IPS-NIHi7 (cell line): ENCODE measurements at regions not wholly inside any gene's neighbourhood (a gene's known extent, or its start where the extent isn't known, plus 50 kb on each side); places are given as distances from the start of the nearest gene placed in this dataset.

ENCODE experiments used
- DNase-seq: peaks from one replicate; pipeline ENCODE4 v3.0.0; 2012; ENCODE audit warnings: mixed read lengths; ENCODE audit errors: extremely low spot score

DNA sequence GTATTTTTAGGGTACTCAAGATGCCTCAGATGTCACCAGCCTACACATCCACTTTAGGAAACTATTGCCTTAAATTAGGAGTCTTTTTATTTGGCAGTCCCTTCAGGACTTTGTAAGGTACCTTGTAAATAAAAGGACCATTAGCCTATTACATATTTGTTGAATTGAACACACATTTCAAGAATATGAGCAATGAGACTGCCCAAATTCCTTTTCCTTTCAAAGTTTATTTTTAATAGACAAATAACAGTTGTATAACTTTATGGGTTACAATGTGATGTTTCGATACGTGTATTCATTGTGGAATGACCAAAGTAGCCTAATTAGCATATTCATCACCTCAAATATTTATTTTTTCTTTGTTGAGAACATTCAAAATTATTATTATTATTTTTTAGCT, 176.7 kb upstream of the PDZRN3 start:
- no peak for DNase-seq

DNA sequence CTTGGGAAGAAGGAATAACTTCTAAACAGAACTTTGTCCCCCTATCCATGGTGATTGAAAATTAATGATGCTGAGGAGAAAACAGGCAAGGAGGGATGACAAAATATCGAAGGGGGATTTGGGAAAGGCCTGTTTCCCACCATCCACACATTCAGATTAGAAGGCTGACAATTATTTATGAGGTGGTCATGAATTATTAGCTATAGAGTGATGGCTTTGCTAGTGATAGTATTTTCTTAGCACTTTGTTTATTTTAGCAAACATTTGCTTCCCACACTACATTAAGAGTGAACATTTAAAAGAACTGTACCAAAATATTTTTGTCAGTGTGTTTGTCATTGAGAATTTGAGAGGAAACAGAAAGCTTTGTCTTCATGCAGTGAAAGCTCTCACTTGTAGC, 172.6 kb upstream of the PDZRN3 start:
- DNase-seq: no peak

DNA sequence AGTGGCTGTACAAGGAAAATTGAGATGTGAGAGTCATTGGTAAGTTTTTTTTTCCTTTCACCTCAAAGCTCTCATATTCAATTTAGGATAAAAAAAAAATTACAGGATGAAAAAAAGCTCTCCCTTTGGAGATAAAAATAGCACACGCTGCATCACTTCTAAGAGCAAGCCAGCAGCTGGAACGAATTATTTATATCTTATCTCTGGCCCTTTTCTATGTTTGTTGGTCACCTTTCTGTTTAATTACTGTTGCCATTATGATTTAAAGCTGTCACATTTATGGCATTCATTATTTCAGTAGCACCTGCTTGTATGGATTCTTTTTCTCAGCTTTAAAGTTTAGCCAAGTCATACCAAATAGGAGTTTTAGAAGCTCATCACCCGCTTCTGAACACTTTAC, 171.6 kb upstream of the PDZRN3 start:
- no peak for DNase-seq

DNA sequence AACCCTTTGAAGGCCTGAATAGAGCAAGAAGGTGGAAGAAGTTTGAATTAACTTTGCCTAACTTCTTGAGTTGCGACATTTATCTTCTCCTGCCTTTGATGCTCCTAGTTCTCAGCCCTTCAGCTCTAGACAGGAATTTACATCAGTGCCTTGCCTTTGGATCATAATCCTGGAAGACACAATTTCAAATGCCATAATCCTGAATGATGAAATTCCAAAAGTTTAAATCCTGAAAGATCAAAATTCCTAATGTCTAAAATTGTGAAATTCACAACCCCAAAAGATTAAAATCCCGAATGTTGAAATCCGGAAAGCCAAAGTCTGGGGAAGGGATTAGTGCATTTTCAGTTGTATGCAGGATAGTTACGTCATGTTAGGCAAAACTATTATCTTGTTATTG, 166.6 kb upstream of the PDZRN3 start:
- no peak for DNase-seq

DNA sequence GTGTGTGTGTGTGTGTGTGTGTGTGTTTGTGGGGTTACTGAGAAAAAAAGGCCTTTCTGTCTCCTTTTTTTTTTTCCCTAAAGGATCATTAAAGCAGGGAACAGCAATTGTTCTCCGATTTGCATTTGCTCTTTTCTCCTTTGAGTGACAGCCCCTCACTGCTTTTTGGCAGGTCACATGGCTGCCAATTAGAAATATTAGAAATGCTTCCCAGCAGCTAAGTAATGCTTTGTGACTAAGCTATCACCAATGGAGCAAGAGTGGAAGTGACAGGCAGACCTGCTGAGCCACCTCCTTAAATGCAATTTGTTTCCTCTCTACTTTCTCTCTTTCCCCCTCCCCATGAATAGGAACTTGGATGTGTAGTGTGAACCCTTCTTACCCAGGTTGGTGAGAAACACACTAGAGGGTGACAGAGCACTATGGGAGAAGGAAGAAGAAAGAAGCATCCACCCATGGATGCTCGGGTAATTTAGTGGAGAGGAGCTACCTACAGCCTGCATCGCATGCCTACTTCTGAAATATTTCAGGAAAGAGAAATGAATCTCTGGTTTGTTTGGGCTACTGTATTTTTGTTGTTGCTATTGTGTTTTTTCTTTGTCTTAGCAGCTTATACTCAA, 165.2 kb upstream of the PDZRN3 start:
- DNase-seq: peak; percentile 17

DNA sequence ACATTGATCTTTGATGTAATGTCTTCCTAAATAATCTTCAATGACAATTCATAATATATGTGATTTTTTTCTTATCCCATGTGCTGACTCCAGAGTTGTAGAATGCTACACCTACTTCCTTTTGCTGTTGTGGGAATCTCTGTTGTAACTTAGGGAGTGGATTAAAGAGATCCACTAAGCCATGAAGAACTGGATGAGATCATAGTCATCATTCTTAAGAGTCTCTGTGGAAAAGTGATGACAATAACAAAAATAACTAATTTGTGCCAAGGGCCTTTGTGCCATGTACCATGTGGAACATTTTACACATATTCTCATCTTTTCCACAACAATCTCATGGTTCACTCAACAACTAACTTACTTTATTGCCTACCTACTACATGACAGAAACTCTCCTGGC, 162.9 kb upstream of the PDZRN3 start:
- no peak for DNase-seq

DNA sequence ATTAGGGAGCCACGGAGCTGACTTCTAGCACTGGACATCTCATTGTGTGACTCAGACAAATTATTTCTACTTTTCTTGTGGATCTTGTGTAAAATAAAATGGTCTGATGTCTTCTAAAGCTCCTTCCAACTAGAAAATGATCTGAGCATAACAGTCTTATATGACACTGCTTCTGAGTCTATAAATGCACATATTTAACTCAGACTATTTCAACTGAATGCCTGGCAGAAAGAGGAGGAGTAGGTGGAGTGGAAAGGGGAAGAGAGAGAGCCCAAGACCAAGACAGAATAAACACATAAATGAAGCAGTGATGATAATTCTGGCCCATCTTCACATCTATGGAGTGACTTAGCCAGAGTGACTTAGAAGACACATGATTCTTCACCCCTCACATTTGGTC, 162.3 kb upstream of the PDZRN3 start:
- DNase-seq: no peak

DNA sequence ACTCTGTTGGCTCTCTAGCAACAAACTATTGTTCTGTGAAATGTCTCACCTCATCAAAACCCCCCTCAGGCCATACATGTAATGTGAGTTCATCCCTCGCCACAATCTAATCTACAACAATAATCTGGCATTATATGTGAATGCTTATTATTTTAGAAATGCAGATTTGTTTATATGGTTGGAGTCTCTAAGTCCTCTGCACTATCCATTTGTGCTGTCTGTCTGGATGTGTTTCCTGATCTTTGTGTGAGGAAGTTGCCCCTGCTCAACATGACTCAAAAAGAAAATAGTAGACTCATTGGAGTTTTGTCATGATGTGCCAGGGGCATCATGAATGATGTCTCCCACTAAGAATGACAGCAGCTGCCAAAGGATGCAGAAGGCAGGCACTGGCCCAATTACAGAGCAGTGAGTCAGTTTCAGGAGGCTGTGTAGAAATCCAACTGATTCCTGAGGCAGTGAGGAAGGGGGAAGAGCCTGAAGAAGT, 161.6 kb upstream of the PDZRN3 start:
- no peak for DNase-seq

DNA sequence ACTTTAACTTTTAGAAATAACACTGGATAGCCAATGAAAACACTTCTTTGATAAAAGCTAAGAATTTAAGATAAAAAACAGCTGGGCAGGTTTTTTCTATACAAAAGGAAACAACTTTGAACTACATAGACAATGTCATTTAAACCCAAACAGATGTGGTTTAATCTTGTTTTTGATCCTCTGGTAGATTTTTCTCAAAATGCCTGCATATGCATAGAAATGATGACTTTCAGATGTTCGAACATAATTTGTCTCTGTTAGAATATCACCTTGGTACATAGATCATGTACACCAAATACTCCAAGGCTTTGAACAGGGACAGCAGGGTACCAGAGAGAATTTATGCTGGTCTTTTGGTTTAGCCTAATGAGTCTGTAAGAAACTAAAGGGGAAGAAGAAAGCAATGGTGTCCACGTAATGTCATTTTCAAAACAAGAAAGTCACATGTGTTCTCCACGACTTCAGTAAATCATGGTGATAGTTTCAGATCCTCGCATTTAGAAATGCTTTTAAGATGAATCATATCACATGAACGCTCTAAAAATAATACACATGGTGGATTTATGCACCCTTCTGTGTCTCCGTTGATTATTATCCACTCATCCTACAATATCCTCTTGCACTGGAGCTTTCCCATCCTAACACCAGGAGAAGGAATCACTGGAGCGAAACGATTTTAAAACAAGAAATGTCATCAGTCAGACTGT, 160.1 kb upstream of the PDZRN3 start:
- no peak for DNase-seq

DNA sequence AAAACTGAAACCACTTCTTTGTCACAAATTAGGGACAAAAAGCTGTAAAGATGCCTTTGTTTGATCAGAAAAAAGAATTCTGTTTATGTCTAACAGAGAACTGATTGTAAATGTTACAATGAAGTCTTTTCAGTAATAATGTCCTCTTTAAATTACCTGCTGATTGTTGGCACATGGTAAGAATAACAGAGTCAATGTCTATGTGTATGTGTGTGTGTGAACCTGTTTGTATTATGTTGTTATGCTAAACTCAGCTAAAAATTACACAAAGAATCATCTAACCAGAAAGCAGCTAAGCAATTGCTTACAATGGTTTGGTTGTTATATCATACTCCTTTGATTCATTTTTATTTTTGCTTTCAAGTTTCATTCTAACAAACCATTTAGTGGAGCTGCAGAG, 159.1 kb upstream of the PDZRN3 start:
- no peak for DNase-seq

DNA sequence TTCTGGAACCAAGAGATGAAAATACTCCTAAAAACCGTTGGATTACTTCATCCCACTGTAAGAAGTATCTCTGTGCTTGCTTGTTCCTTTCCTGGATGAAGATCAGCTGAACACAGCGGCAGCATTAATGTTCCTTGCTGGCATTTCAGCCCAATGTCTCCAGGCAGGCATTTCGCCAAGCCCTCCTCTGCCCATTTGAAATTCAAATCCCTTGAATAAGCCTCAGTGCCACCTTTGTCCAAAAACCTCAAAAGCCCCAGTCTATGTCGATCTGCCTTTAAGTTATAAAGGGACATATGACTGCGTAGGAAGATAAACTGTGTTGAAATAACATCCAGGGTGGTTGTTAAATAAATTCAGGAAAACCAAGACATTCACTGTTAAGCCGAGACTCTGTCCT, 156.8 kb upstream of the PDZRN3 start:
- no peak for DNase-seq

DNA sequence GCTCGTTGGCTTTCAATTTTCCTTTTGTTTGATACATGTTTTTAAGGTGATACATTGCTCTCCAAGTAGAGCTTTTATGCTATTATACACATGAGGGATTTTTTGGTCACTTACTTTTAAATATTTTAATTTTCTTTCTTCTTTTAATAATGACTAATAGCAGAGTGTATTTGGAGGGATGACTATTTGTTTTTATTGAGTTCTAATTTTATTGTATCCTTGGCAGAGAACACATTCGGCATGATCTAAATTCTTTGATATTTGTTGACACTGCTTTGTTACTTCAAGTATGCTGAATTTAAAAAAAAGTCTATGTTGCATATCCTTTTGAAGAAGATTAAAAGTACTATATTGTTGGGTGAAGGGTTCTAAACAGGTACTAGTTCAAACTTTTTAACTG, 149.9 kb upstream of the PDZRN3 start:
- DNase-seq: no peak

DNA sequence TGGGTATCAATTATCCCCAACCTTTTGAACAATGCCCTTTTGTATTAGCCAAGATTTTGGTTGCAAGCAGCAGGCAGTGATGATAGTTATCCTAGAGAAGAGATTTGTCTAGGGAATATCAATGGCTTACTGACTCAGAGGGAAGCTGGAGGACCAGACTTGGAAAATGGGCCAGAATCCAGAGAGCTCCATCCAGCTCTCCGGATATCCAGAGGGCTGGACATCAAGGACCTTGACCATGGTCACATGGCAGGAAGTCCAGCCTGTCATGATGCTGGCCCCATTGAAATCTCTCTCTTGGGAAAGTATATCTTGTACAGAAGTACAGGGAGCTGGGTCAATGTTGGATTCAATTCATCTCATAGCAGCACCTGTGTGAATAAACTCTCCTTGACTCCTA, 148.5 kb upstream of the PDZRN3 start:
- no peak for DNase-seq

DNA sequence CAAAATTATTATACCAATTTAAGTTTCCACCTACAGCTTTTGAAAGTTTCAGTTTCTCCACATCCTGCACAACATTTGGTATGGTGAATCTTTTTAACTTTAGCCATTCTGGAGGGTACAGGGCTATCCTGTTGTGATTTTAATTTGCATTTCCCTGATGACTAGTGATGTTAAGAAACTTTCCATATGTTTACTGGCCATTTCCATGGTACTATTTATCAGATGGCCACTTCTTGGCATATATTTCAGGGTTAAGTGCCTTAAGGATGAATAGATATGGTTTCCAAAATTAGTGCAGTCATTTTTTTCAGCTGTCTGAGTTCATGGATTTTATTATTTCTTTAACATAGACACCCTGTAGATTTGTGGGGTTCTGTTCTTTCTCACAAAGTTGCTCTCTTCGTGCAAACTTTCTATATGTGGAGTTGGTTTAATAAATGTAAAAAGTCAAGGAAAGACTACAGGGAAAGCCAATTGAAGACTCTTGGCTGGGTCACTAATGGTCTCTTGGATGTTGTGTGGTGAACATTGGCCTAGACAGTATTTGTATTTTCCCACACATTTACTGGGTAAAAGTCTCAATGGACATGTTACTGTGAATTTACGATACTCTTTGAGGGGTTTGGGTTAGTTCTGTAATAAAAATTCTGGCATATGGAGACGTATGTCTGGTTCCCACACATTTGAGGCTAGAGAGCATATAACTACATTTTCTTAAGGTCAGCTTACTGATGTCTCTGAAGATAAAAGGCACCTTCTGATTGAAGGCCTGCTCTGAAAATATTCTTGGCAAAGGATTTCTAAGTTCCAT, 147.5 kb upstream of the PDZRN3 start:
- no peak for DNase-seq

DNA sequence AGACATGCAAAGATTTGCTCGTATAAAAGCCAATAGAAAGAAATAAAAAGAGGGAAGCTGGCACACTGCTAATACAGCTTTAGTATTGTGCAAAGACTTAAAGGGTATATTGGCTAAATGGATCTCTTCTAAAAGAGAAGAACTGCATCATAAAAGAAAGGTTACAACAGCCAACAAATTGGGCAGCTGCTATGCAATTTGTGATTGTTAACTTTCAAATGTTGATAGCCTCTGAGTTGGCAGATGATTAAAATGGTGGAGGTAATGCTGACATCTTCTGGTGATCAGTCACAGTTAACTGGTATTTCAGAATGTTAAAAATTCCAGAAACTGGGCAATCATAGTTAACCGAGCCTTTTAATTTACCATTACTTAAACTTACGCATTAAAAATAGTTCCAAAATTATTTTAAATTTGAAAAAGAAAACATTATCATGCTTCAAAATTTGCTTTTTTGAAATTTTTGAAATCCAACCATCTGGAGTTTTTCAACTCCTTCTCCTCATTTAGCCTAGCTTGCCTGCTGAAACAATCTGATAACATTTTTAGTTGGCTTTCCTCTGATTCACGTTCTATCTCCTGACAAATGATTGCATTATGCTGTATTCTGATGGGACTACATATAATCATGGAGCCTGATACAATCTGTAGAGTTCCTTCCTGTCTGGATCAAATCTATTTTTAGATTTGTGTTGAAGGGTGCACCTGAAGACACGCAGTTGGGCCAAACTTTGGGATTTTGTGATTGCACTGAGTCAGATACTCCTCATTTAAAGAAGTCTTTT, 144.0 kb upstream of the PDZRN3 start:
- DNase-seq: no peak

DNA sequence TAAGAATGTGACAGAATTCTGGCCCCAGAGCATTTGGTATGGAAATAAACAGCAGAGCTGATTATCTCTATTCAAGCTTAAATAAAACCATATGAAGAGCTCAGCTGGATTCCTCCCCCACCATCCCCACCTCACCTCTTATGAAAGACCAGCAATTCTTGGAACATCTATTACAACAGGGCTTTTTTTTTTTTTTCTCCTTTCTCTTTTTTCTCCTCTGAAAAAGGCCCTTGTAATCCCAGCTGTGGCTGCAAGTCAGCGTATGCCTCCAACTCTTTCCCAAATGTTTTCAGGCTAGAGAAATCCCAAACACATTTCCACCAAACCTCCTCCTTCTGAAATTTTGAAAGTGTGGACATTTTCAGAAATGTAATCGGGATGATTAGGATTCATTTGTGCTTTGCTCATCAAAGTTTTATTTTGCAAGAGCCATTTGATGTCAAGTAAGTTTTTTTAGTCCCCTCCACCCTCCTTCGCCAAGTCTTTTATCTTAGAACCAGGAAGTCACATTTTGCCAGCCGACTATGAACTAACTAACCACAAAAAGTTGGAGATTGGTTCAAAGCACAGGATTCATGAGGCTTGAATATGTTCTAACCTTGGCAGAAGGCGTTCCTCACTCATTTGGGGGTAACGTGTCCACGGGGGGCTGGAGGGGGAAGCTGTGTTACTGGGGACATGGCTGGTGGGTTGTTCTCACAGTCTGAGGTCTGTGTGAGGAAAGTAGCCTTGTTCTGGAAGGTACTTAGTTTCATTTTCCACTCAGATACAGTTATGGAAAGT, 142.0 kb upstream of the PDZRN3 start:
- no peak for DNase-seq

DNA sequence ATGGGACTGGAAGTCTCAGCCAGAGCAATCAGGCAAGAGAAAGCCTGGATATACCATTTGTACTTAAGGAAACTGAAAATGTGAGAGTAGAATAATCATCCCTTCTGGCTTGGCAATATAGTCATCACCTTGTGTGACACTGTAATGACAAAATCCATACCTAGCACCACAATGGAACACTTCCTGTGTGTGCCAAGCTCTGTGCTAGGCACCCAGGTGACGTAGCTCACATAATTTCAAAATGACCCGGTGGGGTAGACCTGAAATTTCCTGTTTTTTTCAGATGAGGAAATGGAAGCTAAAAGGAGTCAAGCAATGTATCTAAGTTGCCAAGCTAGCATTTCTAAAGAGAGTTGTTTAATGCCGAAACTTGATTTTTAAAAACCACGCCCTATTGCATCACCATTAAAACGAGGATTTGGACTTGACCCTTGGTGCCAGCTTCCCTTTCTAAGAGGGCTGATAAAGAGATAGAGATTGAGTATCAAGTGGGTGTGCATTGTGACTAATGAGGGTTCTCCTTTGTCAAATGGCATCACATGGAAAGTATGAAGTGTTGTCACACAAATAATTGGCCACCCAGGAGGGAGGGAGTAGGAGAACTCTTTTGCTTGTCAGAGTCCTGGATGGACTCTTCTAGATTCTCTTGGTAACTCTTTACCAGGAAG, 141.3 kb upstream of the PDZRN3 start:
- no peak for DNase-seq

DNA sequence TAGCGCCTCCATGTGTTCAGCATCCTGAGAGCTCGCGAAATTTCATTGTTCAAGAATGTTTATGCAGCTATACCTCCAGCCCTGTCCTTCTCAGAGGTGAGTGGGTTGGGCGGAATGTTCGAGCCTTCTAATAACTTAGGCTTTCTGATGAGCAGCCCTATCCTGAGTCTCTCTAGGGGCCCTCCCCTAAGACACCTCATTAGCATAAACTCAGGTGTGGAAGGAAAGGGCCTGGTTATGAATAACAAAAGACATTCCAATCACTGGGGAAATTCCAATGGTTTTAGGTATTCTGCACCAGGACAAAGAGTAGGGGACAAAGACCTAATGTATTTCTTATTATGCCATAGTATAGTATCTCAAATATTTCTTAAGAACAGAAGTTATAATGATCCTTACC, 138.1 kb upstream of the PDZRN3 start:
- DNase-seq: peak; percentile 70

DNA sequence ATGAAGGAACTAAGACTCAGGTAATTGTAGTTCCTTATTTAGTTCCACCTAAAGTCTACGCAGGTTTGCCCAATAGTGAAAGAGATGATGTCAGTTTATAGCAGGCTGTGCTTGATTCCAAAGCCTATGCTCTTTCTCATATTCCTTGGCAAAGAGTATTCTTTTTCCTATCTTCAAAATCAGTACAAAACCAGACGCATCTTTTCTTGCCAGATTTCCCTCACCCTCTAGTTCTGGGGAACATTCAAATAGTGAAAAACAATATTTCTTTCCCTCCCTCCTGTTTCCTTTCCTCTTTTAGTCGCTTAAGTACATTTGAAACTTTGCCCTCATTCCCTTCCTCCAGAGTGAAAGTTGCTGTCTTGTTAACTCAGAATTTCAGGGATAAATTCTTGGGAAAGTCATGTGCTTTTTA, 134.6 kb upstream of the PDZRN3 start:
- DNase-seq: no peak

DNA sequence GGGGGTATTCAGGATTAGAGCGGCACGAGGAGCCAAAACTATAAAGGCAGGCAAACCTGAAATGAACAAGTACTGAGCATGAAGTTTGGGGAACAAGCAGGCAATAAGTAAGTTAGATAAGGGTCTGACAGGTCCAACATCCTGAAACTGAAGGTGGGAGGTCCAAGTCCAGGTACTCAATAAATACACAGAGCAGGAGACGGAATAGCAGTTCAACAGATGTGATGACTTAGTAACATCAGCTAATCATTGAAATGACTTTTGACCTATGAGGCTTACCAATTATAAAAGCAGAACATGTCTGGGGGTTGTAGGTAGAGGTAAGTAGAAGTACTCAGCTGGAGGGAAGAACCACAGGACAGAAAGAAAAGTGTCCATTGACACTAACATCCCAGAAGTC, 132.8 kb upstream of the PDZRN3 start:
- DNase-seq: no peak

DNA sequence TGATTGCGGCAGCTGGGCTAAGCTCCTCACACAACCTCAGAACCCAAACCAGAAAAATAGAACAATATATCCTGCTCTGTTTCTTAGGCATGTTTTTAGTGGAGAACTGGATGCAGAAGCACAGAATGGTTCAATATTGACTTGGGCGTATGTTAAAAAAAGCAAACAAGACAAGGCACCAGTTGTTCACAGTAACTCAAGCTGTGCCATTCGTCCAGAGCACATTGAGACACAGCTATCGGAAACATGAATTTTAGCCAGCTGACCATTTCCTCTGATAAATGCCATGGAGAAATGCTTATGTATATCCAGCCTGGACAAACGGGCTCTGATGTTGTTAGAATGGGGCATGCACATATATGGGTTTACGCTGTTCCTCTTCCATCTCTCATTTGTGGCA, 129.2 kb upstream of the PDZRN3 start:
- no peak for DNase-seq
